NCI-H446 treated with DMSO at 0.1 percent for 48 hours (cell line): ENCODE measurements at regions not wholly inside any gene's neighbourhood (a gene's known extent, or its start where the extent isn't known, plus 50 kb on each side); places are given as distances from the start of the nearest gene placed in this dataset.

Source experiments
- DNase-seq: peaks from one replicate; lab custom pipeline; 2025; lab: John Stamatoyannopoulos, UW

- DNase-seq, result no peak
These were observed 321.2 kb upstream of the NBEA start for GRCh38 chr13:34620862-34621261.

DNA sequence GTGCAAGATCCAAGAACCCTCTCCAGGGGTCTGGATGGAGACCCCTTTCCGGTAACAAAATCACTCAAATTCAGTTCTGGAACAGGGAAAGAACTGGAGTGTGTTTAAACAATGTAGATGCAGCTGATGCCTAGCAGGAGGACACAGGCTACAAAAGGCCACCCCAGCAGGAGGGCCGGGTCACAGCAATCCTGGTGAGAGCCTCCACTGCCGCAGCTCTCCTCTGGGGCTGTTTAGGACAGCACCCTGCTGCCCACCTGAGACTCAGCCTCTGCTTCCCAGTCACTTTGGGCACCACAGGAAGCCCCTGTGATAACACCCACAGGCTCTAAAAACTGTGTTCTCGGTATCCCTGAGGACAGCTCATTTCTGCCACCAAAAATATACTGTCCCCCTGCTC lies 318.7 kb upstream of the NBEA start:
- no peak for DNase-seq

- DNase-seq, result no peak
These were observed 314.4 kb upstream of the NBEA start for GRCh38 chr13:34627509-34628208.

DNA sequence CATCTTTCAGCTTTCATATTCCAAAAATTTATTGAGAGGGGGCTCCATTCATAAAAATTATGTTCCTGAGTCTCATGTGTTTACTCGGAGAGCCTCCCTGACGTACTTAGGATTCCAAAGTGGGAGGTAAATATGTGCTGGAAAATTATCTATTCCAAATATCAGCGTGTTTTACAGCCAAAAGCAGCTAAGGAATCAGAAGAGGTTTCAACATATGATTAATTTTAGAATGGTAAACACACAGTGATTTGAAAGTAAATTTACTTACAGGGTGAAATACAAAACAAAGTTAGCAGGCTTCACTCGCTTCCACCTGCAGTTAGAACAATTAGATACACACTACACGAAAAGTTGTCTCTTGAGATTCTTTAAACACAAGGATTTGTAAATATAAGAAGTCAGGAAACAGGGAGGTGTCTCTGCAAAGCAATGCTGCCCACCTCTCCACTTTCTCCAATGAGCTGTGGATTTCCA lies 313.8 kb upstream of the NBEA start:
- no peak for DNase-seq

- DNase-seq, result no peak
These were observed 307.6 kb upstream of the NBEA start for GRCh38 chr13:34634448-34634847.

DNA sequence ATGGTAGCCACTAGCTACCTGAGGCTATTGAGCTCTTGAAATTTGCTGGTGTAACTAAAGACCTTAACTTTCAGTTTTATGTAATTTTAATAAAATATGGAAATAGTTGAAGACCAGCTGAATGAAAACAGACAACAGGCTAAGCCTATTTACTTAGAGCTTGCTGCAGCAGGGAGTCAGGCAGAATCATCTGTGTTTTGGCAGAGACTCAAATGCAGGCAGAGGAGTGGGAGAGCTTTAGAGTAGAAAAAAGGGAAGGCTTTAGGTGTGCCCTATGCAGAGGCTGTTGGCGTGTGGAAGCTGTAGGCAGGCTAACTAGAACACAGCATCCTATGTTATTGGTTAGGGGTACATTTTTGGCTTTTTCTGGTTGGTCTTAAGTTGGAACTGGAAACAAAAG lies 304.9 kb upstream of the NBEA start:
- DNase-seq, result peak; percentile 38

DNA sequence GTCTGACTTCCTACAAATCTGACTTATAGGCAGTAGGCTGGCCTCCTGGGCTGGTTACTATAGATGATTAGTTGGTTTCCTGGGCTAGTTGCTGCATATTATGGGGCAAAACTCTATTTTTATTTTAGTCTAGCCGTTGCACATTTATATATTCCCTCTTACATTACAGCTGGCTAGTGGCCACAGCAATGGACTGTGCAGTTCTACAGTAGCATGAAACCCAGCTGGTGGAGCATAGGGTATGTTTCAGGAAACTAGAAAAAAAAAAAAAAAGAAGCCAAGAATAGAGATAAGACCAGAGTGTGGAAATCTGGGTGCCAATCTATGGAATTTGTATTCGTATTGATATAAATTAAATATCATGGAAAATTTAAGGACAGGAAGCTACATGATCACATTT lies 304.4 kb upstream of the NBEA start:
- no peak for DNase-seq

DNA sequence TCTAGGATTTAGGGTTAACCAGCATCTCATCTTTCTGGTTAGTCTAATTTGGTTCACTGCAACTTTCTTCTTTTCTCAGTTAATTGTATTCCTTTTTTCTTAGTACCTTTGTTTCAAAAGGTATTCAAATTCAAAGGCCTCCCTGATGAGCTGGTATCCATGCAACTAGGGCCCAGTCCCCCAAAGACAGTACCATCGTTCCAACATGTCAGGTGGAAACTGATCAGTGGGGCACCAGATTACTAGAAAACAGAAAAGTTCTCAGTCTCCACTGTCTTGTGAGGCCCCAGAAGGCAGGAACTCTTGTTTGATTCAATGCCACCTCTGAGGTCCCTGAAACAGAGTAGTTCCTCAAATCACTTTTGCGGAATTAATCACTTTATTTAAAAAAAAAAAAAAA lies 303.2 kb upstream of the NBEA start:
- no peak for DNase-seq

GRCh38 chr13:34640179-34640992 lies 301.7 kb upstream of the NBEA start:
- no peak for DNase-seq

GRCh38 chr13:34640993-34641330 lies 301.1 kb upstream of the NBEA start:
- DNase-seq, result no peak

- DNase-seq, result no peak
These were observed 294.5 kb upstream of the NBEA start for GRCh38 chr13:34647379-34648150.

GRCh38 chr13:34654203-34654602 lies 287.9 kb upstream of the NBEA start:
- no peak for DNase-seq

- DNase-seq, result no peak
These were observed 287.4 kb upstream of the NBEA start for GRCh38 chr13:34654647-34655046.

DNA sequence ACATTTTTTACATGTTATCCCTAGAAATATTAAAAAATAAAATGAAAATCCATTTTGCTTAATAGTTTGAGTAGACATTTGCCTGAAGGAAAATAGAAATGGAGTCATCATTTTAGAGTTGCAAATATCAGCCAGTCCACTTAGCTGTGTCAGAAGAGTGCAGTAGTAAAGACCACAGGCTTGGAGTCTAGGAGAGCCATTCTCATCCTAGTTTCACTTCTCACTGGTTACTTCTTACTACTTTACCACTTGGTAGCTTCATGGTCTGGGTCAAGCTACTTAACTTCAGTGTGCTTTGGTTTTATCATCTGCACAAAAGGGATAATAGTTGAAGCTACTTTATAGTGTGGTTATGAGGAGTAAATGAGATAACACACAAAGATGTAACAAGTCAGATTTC lies 286.5 kb upstream of the NBEA start:
- DNase-seq, result no peak

DNA sequence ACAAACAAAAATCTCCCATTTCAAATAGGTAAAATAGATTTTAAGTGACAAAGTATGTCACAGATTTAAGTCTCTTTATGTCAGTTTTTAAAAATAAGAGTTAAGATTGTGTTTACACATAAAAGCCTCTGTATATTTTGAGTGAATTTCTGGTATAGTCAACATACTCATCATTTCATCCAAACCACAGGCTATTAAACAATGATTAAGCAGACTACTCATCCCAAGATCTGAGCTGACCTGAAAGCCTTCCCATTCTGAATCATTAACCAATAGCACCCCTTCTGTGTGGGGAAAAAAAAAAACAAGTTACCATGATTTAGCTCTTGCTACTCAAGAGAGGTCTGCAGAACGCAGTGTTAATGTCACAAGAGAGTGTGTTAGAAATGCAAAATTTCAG lies 284.4 kb upstream of the NBEA start:
- DNase-seq, result no peak

GRCh38 chr13:34667286-34668218 lies 274.5 kb upstream of the NBEA start:
- no peak for DNase-seq

- DNase-seq, result peak; percentile 85
These were observed 270.9 kb upstream of the NBEA start for GRCh38 chr13:34671137-34671536.

- DNase-seq, result peak; percentile 25
These were observed 269.4 kb upstream of the NBEA start for GRCh38 chr13:34672631-34673030.

DNA sequence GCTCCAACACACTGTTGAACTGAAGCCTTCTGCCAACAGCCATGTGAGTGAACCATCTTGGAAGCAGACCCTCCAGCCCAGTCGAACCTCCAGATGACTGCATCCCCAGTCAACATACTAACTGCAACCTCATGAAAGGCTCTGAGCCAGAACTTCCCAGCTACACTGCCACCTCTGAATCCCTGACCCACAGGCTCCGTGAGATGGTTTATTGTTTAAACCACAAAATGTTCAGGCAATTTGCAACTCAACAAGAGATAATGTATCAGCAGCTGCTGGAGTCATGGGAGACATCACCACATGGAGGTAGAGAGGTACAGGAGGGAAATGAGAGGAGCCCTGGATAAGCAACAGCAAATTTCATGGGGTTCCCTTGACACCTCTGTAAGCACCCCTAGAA lies 266.4 kb upstream of the NBEA start:
- DNase-seq, result no peak

GRCh38 chr13:34678154-34678553 lies 263.9 kb upstream of the NBEA start:
- no peak for DNase-seq

DNA sequence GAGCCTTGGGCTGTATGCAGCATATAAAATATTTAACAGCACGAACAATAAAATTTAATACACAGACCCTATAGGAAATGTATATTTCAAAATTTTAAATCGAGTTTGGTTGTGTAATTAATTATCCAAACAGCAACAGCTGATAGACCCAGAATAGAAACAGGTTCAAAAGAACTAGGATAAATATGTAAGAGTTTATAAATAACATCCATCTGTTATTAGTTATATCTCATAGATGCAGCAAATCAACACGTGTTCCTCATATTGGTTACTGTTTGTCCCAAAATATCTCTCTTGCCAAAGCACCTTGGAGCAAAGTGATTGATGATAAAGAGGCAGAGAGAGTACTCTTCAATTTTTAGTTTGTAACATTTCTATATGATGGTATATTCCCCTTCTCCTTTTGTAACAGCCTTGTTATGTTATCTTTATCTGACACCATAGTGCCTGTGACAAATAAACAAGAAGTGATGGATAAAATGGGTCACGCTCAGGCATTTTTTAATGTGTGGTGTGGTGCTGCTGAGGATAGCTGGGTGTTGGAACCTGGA lies 260.6 kb upstream of the NBEA start:
- no peak for DNase-seq
